ENCODE measurements at regions not wholly inside any gene's neighbourhood (a gene's known extent, or its start where the extent isn't known, plus 50 kb on each side); places are given as distances from the start of the nearest gene placed in this dataset.
"Not testable (repeated sequence)": the region's sequence is repeated elsewhere in the genome, so short reads cannot be mapped to it uniquely, and the experiment has no call there.

- DNase-seq (ENCODE audit: low read depth in 2 of 2): no peak
These were observed 1848.3 kb upstream of the RAG2 start for GRCh38 chr11:38446336-38446735.

GRCh38 chr11:38438091-38438490, 1840.1 kb upstream of the RAG2 start:
- DNase-seq (ENCODE audit: low read depth in 2 of 2): no peak

GRCh38 chr11:38425578-38425977, 1827.5 kb upstream of the RAG2 start:
- no peak for DNase-seq (ENCODE audit: low read depth in 2 of 2)

GRCh38 chr11:38423042-38423441, 1825.0 kb upstream of the RAG2 start:
- no peak for DNase-seq (ENCODE audit: low read depth in 2 of 2)

- DNase-seq (ENCODE audit: low read depth in 2 of 2): no peak
These were observed 1818.1 kb upstream of the RAG2 start for GRCh38 chr11:38416141-38416540.

- no peak for DNase-seq (ENCODE audit: low read depth in 2 of 2)
These were observed 1813.1 kb upstream of the RAG2 start for GRCh38 chr11:38411149-38411548.

GRCh38 chr11:38402063-38402462, 1804.0 kb upstream of the RAG2 start:
- no peak for DNase-seq (ENCODE audit: low read depth in 2 of 2)

- DNase-seq (ENCODE audit: low read depth in 2 of 2): no peak
These were observed 1794.1 kb upstream of the RAG2 start for GRCh38 chr11:38392176-38392575.

GRCh38 chr11:38384568-38384967, 1786.5 kb upstream of the RAG2 start:
- DNase-seq (ENCODE audit: low read depth in 2 of 2): no peak

- no peak for DNase-seq (ENCODE audit: low read depth in 2 of 2)
These were observed 1767.2 kb upstream of the RAG2 start for GRCh38 chr11:38365274-38365673.

GRCh38 chr11:38356255-38356654, 1758.2 kb upstream of the RAG2 start:
- no peak for DNase-seq (ENCODE audit: low read depth in 2 of 2)

GRCh38 chr11:38345286-38345685, 1747.2 kb upstream of the RAG2 start:
- no peak for DNase-seq (ENCODE audit: low read depth in 2 of 2)

GRCh38 chr11:38341612-38342011, 1743.6 kb upstream of the RAG2 start:
- not testable (repeated sequence) for DNase-seq (ENCODE audit: low read depth in 2 of 2)

GRCh38 chr11:38339835-38340440, 1741.9 kb upstream of the RAG2 start:
- no peak for DNase-seq (ENCODE audit: low read depth in 2 of 2)

- DNase-seq (ENCODE audit: low read depth in 2 of 2): not testable (repeated sequence)
These were observed 1740.0 kb upstream of the RAG2 start for GRCh38 chr11:38338022-38338421.

- DNase-seq (ENCODE audit: low read depth in 2 of 2): no peak
These were observed 1734.0 kb upstream of the RAG2 start for GRCh38 chr11:38332046-38332445.

GRCh38 chr11:38330578-38330977, 1732.5 kb upstream of the RAG2 start:
- DNase-seq (ENCODE audit: low read depth in 2 of 2): no peak

- no peak for DNase-seq (ENCODE audit: low read depth in 2 of 2)
These were observed 1726.1 kb upstream of the RAG2 start for GRCh38 chr11:38323961-38324761.

- DNase-seq (ENCODE audit: low read depth in 2 of 2): no peak
These were observed 1717.1 kb upstream of the RAG2 start for GRCh38 chr11:38315151-38315550.

GRCh38 chr11:38307455-38307854, 1709.4 kb upstream of the RAG2 start:
- DNase-seq (ENCODE audit: low read depth in 2 of 2): no peak

- no peak for DNase-seq (ENCODE audit: low read depth in 2 of 2)
These were observed 1707.6 kb upstream of the RAG2 start for GRCh38 chr11:38305682-38306081.

- DNase-seq (ENCODE audit: low read depth in 2 of 2): no peak
These were observed 1706.9 kb upstream of the RAG2 start for GRCh38 chr11:38304926-38305325.

GRCh38 chr11:38302564-38302963, 1704.5 kb upstream of the RAG2 start:
- no peak for DNase-seq (ENCODE audit: low read depth in 2 of 2)

- no peak for DNase-seq (ENCODE audit: low read depth in 2 of 2)
These were observed 1702.5 kb upstream of the RAG2 start for GRCh38 chr11:38300570-38300969.
